ENCODE measurements at regions not wholly inside any gene's neighbourhood (a gene's known extent, or its start where the extent isn't known, plus 50 kb on each side); places are given as distances from the start of the nearest gene placed in this dataset.

DNA sequence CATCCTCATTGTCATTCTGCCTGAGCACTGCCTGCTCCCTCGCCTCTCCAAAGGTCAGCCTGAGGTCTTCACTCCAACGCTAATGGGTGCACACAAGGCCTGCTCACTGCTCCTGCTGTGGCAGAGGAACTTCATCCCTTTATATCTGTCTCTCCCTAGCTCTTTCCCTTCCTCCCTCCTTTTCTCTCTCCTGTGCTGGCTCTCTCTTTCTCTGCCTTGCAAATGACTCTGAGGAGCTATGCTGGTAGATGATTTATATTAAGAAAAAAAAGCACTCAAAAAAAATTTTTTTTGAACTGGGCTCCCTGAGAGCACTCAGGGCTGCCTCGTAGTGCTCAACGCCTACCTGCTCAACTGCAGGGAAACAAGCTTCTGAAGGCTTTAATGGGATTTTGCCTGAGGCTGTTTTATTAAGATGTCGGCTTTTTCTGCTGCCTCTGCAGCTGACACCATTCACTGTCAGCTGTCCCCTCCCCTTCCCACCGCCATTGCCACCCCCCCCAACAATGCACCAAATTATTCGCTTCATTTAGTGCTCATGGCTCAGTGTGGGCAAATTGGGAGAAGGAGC, 137.7 kb upstream of the DEFB112 start:
- TF ChIP-seq, protein P1, sequence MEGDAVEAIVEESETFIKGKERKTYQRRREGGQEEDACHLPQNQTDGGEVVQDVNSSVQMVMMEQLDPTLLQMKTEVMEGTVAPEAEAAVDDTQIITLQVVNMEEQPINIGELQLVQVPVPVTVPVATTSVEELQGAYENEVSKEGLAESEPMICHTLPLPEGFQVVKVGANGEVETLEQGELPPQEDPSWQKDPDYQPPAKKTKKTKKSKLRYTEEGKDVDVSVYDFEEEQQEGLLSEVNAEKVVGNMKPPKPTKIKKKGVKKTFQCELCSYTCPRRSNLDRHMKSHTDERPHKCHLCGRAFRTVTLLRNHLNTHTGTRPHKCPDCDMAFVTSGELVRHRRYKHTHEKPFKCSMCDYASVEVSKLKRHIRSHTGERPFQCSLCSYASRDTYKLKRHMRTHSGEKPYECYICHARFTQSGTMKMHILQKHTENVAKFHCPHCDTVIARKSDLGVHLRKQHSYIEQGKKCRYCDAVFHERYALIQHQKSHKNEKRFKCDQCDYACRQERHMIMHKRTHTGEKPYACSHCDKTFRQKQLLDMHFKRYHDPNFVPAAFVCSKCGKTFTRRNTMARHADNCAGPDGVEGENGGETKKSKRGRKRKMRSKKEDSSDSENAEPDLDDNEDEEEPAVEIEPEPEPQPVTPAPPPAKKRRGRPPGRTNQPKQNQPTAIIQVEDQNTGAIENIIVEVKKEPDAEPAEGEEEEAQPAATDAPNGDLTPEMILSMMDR (IDR thresholded peaks at IDR 0.05) = no peak
- no peak for TF ChIP-seq POLR2AphosphoS5 (IDR thresholded peaks at IDR 0.05)
- TF ChIP-seq POLR2A (IDR thresholded peaks at IDR 0.05; ENCODE audit: low read depth) = no peak
- no peak for TF ChIP-seq EP300 (IDR thresholded peaks at IDR 0.05)
